ENCODE measurements at regions not wholly inside any gene's neighbourhood (a gene's known extent, or its start where the extent isn't known, plus 50 kb on each side); places are given as distances from the start of the nearest gene placed in this dataset.
A peak's percentile ranks its signal among the peaks of the same experiment; 100 is the strongest.

DNA sequence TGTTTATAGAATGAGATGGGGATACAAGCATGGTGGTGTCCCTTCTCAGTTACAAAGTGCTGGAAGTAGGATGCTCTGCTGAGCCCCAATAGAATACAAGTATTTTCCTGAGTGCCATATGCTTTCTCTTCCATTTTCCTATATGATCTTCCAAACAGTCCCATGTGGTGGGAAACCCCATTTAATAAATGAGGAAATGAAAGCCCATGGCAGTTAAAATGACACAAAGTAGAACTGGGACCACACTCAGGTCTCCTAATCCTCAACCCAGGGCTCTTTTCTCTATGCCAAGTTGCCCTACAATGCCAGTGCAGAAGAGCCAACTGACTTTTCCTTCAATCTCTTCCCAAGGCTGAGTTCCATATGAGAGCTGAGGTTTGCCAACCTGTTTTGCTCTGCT is 198.0 kb upstream of the FOXN2 start:
- no peak overlapping the region for H3K4me3 ChIP-seq (ENCODE audit: low read depth, low read length)
- TF ChIP-seq, protein P1, sequence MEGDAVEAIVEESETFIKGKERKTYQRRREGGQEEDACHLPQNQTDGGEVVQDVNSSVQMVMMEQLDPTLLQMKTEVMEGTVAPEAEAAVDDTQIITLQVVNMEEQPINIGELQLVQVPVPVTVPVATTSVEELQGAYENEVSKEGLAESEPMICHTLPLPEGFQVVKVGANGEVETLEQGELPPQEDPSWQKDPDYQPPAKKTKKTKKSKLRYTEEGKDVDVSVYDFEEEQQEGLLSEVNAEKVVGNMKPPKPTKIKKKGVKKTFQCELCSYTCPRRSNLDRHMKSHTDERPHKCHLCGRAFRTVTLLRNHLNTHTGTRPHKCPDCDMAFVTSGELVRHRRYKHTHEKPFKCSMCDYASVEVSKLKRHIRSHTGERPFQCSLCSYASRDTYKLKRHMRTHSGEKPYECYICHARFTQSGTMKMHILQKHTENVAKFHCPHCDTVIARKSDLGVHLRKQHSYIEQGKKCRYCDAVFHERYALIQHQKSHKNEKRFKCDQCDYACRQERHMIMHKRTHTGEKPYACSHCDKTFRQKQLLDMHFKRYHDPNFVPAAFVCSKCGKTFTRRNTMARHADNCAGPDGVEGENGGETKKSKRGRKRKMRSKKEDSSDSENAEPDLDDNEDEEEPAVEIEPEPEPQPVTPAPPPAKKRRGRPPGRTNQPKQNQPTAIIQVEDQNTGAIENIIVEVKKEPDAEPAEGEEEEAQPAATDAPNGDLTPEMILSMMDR (IDR thresholded peaks at IDR 0.05; ENCODE audit: insufficient read depth, low read depth, low read length), result no peak

DNA sequence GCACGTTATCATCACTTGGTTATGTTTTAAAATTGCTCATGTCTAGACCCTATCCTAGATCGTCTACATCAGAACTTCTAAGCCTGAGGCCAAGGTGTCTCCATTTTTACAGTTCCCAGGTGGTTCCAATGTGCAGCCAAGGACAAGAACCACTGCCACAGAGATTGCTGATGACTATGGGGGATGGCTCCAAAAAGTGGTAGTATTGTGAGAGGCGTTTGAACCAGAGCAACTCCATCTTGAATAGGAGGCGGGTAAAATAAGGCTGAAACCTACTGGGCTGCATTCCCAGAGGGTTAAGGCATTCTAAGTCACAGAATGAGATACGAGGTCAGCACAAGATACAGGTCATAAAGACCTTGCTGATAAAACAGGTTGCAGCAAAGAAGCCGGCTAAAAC is 195.6 kb upstream of the FOXN2 start:
- TF ChIP-seq, protein P1 (IDR thresholded peaks at IDR 0.05; ENCODE audit: insufficient read depth, low read depth, low read length), result no peak
- no peak overlapping the region for H3K4me3 ChIP-seq (ENCODE audit: low read depth, low read length)

More for the DNA sequence above, 198.0 kb upstream of the FOXN2 start:
- no peak for DNase-seq (ENCODE audit: low read depth)

DNA sequence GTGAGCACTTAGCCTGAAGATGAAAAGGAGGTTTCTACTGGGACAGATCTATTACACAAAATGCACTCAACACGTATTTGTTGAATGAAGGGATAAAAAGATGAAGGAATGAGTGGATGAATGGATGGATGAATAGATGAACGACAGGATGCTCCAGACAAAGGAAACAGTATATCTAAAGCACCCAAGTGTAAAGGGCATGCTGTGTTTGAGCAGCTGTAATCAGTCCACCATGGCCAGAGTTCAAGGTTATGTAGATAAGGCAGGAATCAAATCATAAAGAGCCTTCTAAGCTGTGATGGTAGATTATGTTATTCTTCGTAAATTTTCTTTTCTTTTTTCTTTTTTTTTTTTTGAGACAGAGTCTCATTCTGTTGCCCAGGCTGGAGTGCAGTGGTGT is 194.4 kb upstream of the FOXN2 start:
- TF ChIP-seq, protein P1 (IDR thresholded peaks at IDR 0.05; ENCODE audit: insufficient read depth, low read depth, low read length), result no peak
- DNase-seq (ENCODE audit: low read depth), result no peak
- H3K4me3 ChIP-seq (ENCODE audit: low read depth, low read length), result no peak overlapping the region

More for the DNA sequence above, 195.6 kb upstream of the FOXN2 start:
- no peak for DNase-seq (ENCODE audit: low read depth)

DNA sequence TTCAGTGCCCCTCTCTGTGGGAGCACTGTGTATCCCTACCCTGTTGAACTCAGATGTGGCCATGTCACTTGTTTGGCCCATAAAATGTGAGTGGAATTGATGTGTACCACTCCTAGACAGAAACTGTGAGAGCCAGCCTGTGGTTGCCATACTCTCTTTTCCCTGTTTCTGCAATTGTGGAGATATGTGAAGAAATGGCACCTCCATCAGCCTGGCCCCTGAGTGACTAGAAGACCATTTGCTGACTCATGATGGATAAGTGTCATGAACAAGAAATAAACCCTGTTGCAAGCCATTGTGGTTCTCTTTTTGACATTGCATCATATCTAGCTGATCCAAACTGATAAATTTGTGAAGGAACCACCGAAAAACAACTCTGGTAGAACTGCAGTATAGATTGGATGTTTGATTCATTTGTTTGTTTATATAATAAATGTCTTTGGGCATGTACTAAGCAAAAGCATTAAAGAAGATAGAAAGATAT is 193.7 kb upstream of the FOXN2 start:
- TF ChIP-seq, protein P1 (IDR thresholded peaks at IDR 0.05; ENCODE audit: insufficient read depth, low read depth, low read length), result no peak
- peak; percentile 43 for DNase-seq (ENCODE audit: low read depth)
- H3K4me3 ChIP-seq (ENCODE audit: low read depth, low read length), result no peak overlapping the region

DNA sequence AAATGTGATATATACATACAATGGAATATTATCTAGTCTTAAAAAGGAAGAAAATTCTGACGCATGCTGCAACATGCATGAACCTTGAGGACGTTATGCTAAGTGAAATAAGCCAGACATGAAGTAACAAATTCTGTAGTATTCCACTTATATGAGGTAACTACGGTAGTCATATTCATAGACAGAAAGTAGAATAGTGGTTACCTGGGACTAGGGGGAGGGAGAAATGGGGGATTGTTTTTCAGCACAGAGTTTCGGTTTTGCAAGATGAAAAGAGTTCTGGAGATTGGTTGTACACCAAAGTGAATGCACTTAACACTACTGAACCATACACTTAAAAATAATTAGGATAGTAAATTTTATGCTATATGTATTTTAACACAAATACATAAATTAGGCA is 192.3 kb upstream of the FOXN2 start:
- TF ChIP-seq, protein P1 (IDR thresholded peaks at IDR 0.05; ENCODE audit: insufficient read depth, low read depth, low read length), result no peak

DNA sequence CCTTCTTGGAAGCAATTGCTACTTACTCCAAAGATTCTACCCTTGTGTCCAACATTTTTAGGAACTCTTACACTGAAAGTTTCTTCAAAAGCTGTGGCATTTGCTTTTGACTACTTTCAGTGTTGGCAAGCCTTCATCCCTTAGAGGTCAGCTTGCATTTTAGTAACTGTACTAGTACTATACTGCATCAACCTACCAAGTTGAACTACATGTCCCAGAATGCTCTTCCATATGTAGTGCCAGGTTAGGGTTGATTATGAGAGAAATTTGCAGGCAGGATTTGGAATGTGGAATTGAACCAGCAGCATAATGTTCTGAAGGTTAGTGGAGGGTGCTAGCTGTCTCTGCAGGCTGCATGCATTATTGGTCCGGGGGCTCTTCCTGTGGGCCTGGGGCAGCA is 189.9 kb upstream of the FOXN2 start:
- TF ChIP-seq, protein P1 (IDR thresholded peaks at IDR 0.05; ENCODE audit: insufficient read depth, low read depth, low read length), result no peak
- H3K4me3 ChIP-seq (ENCODE audit: low read depth, low read length), result no peak overlapping the region
- DNase-seq (ENCODE audit: low read depth), result no peak

More for the DNA sequence above, 192.3 kb upstream of the FOXN2 start:
- H3K4me3 ChIP-seq (ENCODE audit: low read depth, low read length), result no peak overlapping the region
- no peak for DNase-seq (ENCODE audit: low read depth)

DNA sequence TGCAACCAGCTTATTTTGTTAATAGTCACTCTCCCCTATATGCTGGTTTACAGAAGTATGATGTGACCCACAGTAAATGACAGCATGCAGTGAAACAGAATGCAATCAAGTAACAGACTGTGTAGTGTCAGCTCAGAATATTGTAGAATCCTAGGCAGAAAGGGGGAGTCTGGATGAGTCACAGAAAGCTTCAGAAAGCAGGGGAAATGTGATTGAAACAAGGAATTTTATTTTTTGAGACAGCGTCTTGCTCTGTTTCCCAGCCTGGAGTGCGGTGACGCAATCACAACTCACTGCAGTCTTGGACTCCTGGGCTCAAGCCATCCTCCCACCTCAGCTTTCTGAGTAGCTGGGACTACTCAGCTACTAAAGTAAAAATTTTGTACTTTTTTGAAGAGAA is 188.3 kb upstream of the FOXN2 start:
- no peak overlapping the region for H3K4me3 ChIP-seq (ENCODE audit: low read depth, low read length)
- TF ChIP-seq, protein P1 (IDR thresholded peaks at IDR 0.05; ENCODE audit: insufficient read depth, low read depth, low read length), result no peak
- peak; percentile 90 for DNase-seq (ENCODE audit: low read depth)

Data from fibroblast of villous mesenchyme (primary cell).